Esophagus muscularis mucosa (tissue), 4 donors: ENCODE measurements at regions not wholly inside any gene's neighbourhood (a gene's known extent, or its start where the extent isn't known, plus 50 kb on each side); places are given as distances from the start of the nearest gene placed in this dataset.

Experiments
- DNase-seq: peaks from one replicate; pipeline ENCODE4 v3.0.0-alpha.2; 2017; ENCODE audit errors: extremely low spot score
- H3K27ac ChIP-seq, 4 donors: fragments of 200-600 bp; sonication (generic); replicated peaks in 1 of 4; 1 replicate in 3 of 4; 2 replicates in 1 of 4; pipeline ENCODE4 v1.5.1; 2016 to 2019; ENCODE audit warnings: mild to moderate bottlenecking in 1 of 4
- H3K27me3 ChIP-seq, 4 donors: fragments of 200-600 bp; sonication (generic); one replicate each; pipeline versions ENCODE4 v1.5.1 to v1.6.0; 2016 to 2019
- H3K36me3 ChIP-seq, 4 donors: fragments of 200-600 bp; sonication (generic); one replicate each; pipeline ENCODE4 v1.5.1; 2016 to 2019
- H3K4me1 ChIP-seq, 4 donors: fragments of 200-600 bp; sonication (generic); one replicate each; pipeline ENCODE4 v1.5.1; 2016 to 2019
- H3K4me3 ChIP-seq, 4 donors: fragments of 200-600 bp; sonication (generic); 1 replicate in 2 of 4; 2 replicates in 2 of 4; pipeline ENCODE4 v1.5.1; 2016 to 2019; ENCODE audit warnings: mild to moderate bottlenecking in 4 of 4, moderate library complexity in 1 of 4
- H3K9me3 ChIP-seq, 4 donors: fragments of 200-600 bp; sonication (generic); 1 replicate in 3 of 4; 2 replicates in 1 of 4; pipeline ENCODE4 v1.5.1; 2016 to 2019
- CTCF ChIP-seq, 3 experiments: fragments of 200-600 bp in 2 of 3; fragments of 450-650 bp in 1 of 3; sonication (generic) in 2 of 3; IDR thresholded peaks; one replicate each; pipeline ENCODE4 v1.5.1; 2017 to 2019; ENCODE audit warnings: antibody characterized with exemption in 3 of 3, mild to moderate bottlenecking in 2 of 3, moderate library complexity in 1 of 3
- EP300 ChIP-seq: sonication (generic); formaldehyde crosslinking; IDR thresholded peaks from one replicate; pipeline ENCODE4 v1.6.1; 2017; ENCODE audit warnings: antibody characterized with exemption
- POLR2A ChIP-seq: fragments of 450-650 bp; IDR thresholded peaks from one replicate; pipeline ENCODE4 v1.6.1; 2017; ENCODE audit warnings: antibody characterized with exemption, moderate library complexity, mild to moderate bottlenecking, low read depth
- POLR2AphosphoS5 ChIP-seq, 2 donors: sonication (generic); formaldehyde crosslinking; IDR thresholded peaks; one replicate each; pipeline ENCODE4 v1.6.1; 2017; ENCODE audit warnings: antibody characterized with exemption in 2 of 2
- WGBS: methylation state at CpG from one replicate; pipeline ENCODE4 v1.1.5; 2018; 5-methylcytosine and 5-hydroxymethylcytosine counted together
- intact Hi-C: fragments of 100-400 bp; cut with DNase I; formaldehyde crosslinking; loops from one replicate; pipeline ENCODE4 v1.15.1; 2023

GRCh38 chr6:15754035-15754705 is 91.3 kb upstream of the DTNBP1 start:
- H3K9me3 ChIP-seq = no peaks in the 10 kb centered on the region
- WGBS = 85% methylated on average over 5 of the region's 5 CpGs
- H3K4me1 ChIP-seq = no peaks in the 10 kb centered on the region
- H3K36me3 ChIP-seq = no peaks in the 10 kb centered on the region
- H3K27ac ChIP-seq = no peak overlapping the region
- DNase-seq = peak; percentile 75
- no peak overlapping the region for H3K4me3 ChIP-seq
- TF ChIP-seq POLR2A (no peak), EP300 (no peak), CTCF (IDR thresholded peaks at IDR 0.05) (no peak), POLR2AphosphoS5 (IDR thresholded peaks at IDR 0.05) (no peak)
- H3K27me3 ChIP-seq = peaks cover 0 to 3% (median 0%) of the 10 kb centered on the region in 4 donors
- intact Hi-C loops = no loop called here

GRCh38 chr6:15752820-15753219 is 90.0 kb upstream of the DTNBP1 start:
- WGBS = 76% methylated on average over 3 of the region's 3 CpGs
- TF ChIP-seq POLR2A = no peak
- TF ChIP-seq EP300 = no peak
- TF ChIP-seq CTCF (IDR thresholded peaks at IDR 0.05) = no peak
- TF ChIP-seq POLR2AphosphoS5 (IDR thresholded peaks at IDR 0.05) = no peak
- no peaks in the 10 kb centered on the region for H3K4me1 ChIP-seq
- intact Hi-C loops = no loop called here
- H3K27ac ChIP-seq = no peak overlapping the region
- H3K27me3 ChIP-seq = peaks cover 0 to 1% (median 0%) of the 10 kb centered on the region in 4 donors
- no peaks in the 10 kb centered on the region for H3K36me3 ChIP-seq
- H3K9me3 ChIP-seq = no peaks in the 10 kb centered on the region
- no peak overlapping the region for H3K4me3 ChIP-seq
- peak; percentile 62 for DNase-seq

- Histone ChIP-seq H3K9me3 (no peaks in the 10 kb centered on the region), H3K27me3 (no peaks in the 10 kb centered on the region), H3K4me3 (no peak overlapping the region), H3K4me1 (no peaks in the 10 kb centered on the region), H3K36me3 (no peaks in the 10 kb centered on the region), H3K27ac (no peak overlapping the region)
- intact Hi-C loops = no loop called here
- TF ChIP-seq EP300 (no peak), CTCF (IDR thresholded peaks at IDR 0.05) (no peak), POLR2AphosphoS5 (IDR thresholded peaks at IDR 0.05) (no peak), POLR2A (no peak)
- DNase-seq = peak; percentile 53
- WGBS = 78% methylated on average over 3 of the region's 3 CpGs
Observed at GRCh38 chr6:15751721-15752350, 89.0 kb upstream of the DTNBP1 start.

DNA sequence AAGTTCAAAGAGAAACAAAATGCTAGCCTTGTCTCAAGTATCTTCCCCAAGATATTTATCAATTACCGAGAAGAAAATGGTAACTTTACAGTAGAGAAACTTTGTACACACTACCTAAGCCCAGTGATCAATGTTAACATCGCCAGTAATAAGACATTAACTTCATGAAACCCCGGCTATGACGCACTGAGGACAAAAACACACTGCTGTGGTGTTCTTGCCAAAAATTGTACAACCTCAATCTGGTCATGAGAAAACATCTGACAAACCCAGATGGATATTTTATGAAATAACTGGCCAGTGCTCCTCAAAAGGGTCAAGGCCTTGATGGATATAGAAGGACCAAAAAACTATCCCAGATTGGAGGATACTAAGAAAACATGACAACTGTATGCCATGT is 85.5 kb upstream of the DTNBP1 start:
- H3K27me3 ChIP-seq = no peaks in the 10 kb centered on the region
- H3K9me3 ChIP-seq = no peaks in the 10 kb centered on the region
- intact Hi-C loops = no loop called here
- H3K4me3 ChIP-seq = no peak overlapping the region
- H3K4me1 ChIP-seq = no peaks in the 10 kb centered on the region
- TF ChIP-seq CTCF (IDR thresholded peaks at IDR 0.05) = no peak
- no peak for TF ChIP-seq POLR2AphosphoS5 (IDR thresholded peaks at IDR 0.05)
- TF ChIP-seq POLR2A = no peak
- TF ChIP-seq EP300 = no peak
- no peak overlapping the region for H3K27ac ChIP-seq
- no peaks in the 10 kb centered on the region for H3K36me3 ChIP-seq
- 91% methylated on average over 4 of the region's 4 CpGs for WGBS
- no peak for DNase-seq
